ENCODE measurements at regions not wholly inside any gene's neighbourhood (a gene's known extent, or its start where the extent isn't known, plus 50 kb on each side); places are given as distances from the start of the nearest gene placed in this dataset.
"Not testable (repeated sequence)": the region's sequence is repeated elsewhere in the genome, so short reads cannot be mapped to it uniquely, and the experiment has no call there.

DNA sequence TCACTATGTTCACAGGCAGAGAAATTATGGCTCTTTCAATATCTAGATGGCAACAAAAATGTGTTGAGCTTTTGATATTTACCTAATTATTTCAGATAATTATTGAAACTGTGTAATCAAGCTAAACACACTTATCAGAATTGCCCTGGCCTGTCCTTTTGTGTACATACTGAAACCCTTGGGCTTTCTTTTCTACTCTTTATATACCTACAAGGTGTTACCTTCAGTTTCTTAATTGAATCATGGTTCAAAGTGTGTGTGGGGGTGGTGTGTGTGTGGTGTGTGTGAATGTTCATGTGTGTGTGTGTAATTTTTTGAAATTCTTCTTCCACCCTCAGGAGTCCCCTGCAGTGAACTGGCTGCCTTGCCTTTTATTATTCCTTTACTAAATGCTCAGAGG is 506.8 kb upstream of the SOX9 start:
- no peaks in the 10 kb centered on the region for H3K27me3 ChIP-seq (ENCODE audit: control insufficient read depth, insufficient read depth, low read length)
- H3K9ac ChIP-seq (ENCODE audit: low read depth, low read length): no peak overlapping the region
- no peak overlapping the region for H3K27ac ChIP-seq (ENCODE audit: low read depth, low read length)

GRCh38 chr17:71615820-71616219 is 505.0 kb upstream of the SOX9 start:
- H3K4me3 ChIP-seq (ENCODE audit: low read depth, low read length): no peak overlapping the region
- no peaks in the 10 kb centered on the region for H3K36me3 ChIP-seq (ENCODE audit: control insufficient read depth, insufficient read depth, low read length)
- H3K27ac ChIP-seq (ENCODE audit: low read depth, low read length): no peak overlapping the region
- peaks cover 11% of the 10 kb centered on the region for H3K9me3 ChIP-seq (ENCODE audit: control insufficient read depth, insufficient read depth, low read length)
- no peak overlapping the region for H3K9ac ChIP-seq (ENCODE audit: low read depth, low read length)
- H3K4me1 ChIP-seq (ENCODE audit: control insufficient read depth, insufficient read depth, low read length): no peaks in the 10 kb centered on the region
- no peaks in the 10 kb centered on the region for H3K27me3 ChIP-seq (ENCODE audit: control insufficient read depth, insufficient read depth, low read length)

More for the DNA sequence above, 506.8 kb upstream of the SOX9 start:
- no peak overlapping the region for H3K4me3 ChIP-seq (ENCODE audit: low read depth, low read length)
- peaks cover 11% of the 10 kb centered on the region for H3K9me3 ChIP-seq (ENCODE audit: control insufficient read depth, insufficient read depth, low read length)
- no peaks in the 10 kb centered on the region for H3K36me3 ChIP-seq (ENCODE audit: control insufficient read depth, insufficient read depth, low read length)
- H3K4me1 ChIP-seq (ENCODE audit: control insufficient read depth, insufficient read depth, low read length): no peaks in the 10 kb centered on the region

GRCh38 chr17:71617767-71618166 is 503.1 kb upstream of the SOX9 start:
- H3K9me3 ChIP-seq (ENCODE audit: control insufficient read depth, insufficient read depth, low read length): peaks cover 11% of the 10 kb centered on the region
- not testable (repeated sequence) for H3K4me1 ChIP-seq (ENCODE audit: control insufficient read depth, insufficient read depth, low read length); H3K9ac ChIP-seq (ENCODE audit: low read depth, low read length); H3K4me3 ChIP-seq (ENCODE audit: low read depth, low read length); H3K36me3 ChIP-seq (ENCODE audit: control insufficient read depth, insufficient read depth, low read length); H3K27me3 ChIP-seq (ENCODE audit: control insufficient read depth, insufficient read depth, low read length); H3K27ac ChIP-seq (ENCODE audit: low read depth, low read length)

DNA sequence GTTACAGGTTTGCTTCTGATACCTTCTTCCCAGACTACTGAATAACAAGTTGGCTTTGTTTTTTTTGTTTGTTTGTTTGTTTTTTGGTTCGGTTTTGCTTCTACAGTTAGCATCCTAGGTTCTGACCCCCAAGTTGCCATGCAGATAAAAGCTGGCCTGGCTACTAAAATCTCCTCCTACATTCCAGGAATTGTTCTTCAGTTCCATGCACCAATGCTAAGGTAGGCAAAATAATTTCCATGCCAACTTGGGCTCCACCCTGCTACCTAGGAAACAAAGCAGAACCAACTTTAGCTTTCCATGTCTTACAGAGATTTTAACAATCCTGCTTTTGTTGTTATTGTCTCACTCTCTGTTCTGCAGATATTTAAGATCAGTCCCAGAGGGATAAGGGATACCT is 495.5 kb upstream of the SOX9 start:
- no peak overlapping the region for H3K9ac ChIP-seq (ENCODE audit: low read depth, low read length)
- no peaks in the 10 kb centered on the region for H3K27me3 ChIP-seq (ENCODE audit: control insufficient read depth, insufficient read depth, low read length)
- no peaks in the 10 kb centered on the region for H3K9me3 ChIP-seq (ENCODE audit: control insufficient read depth, insufficient read depth, low read length)
- no peaks in the 10 kb centered on the region for H3K4me1 ChIP-seq (ENCODE audit: control insufficient read depth, insufficient read depth, low read length)
- H3K27ac ChIP-seq (ENCODE audit: low read depth, low read length): no peak overlapping the region
- H3K4me3 ChIP-seq (ENCODE audit: low read depth, low read length): no peak overlapping the region
- no peaks in the 10 kb centered on the region for H3K36me3 ChIP-seq (ENCODE audit: control insufficient read depth, insufficient read depth, low read length)

- Histone ChIP-seq H3K9ac (ENCODE audit: low read depth, low read length) (no peak overlapping the region), H3K36me3 (ENCODE audit: control insufficient read depth, insufficient read depth, low read length) (no peaks in the 10 kb centered on the region), H3K9me3 (ENCODE audit: control insufficient read depth, insufficient read depth, low read length) (no peaks in the 10 kb centered on the region), H3K4me1 (ENCODE audit: control insufficient read depth, insufficient read depth, low read length) (no peaks in the 10 kb centered on the region; the same call in 1 of the 2 replicates), H3K4me3 (ENCODE audit: low read depth, low read length) (no peak overlapping the region), H3K27me3 (ENCODE audit: control insufficient read depth, insufficient read depth, low read length) (no peaks in the 10 kb centered on the region), H3K27ac (ENCODE audit: low read depth, low read length) (no peak overlapping the region)
Observed at GRCh38 chr17:71628306-71628705, 492.5 kb upstream of the SOX9 start.

GRCh38 chr17:71631483-71631882 is 489.3 kb upstream of the SOX9 start:
- Histone ChIP-seq H3K9me3 (ENCODE audit: control insufficient read depth, insufficient read depth, low read length) (no peaks in the 10 kb centered on the region), H3K27me3 (ENCODE audit: control insufficient read depth, insufficient read depth, low read length) (no peaks in the 10 kb centered on the region), H3K4me3 (ENCODE audit: low read depth, low read length) (no peak overlapping the region), H3K4me1 (ENCODE audit: control insufficient read depth, insufficient read depth, low read length) (no peaks in the 10 kb centered on the region; the same call in 1 of the 2 replicates), H3K36me3 (ENCODE audit: control insufficient read depth, insufficient read depth, low read length) (no peaks in the 10 kb centered on the region), H3K27ac (ENCODE audit: low read depth, low read length) (no peak overlapping the region), H3K9ac (ENCODE audit: low read depth, low read length) (no peak overlapping the region)

DNA sequence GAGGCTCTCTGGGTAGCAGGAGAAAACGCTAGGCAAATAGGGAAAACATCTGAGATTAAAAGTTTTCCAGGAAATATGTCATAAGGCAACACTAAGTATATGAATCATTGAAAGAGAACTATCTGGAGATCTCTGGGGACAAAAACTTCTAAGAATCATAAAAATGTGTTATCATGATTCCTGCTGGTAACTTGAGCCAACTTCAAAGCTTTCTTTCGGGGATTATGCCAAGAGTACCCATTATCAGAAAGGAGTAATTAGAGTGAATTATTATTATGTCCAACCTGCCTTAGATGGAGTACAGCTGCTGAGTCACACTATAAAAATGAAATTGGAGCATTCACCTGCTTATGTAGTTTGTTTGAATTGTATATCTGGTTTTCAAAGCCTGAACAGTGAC is 488.5 kb upstream of the SOX9 start:
- no peak overlapping the region for H3K27ac ChIP-seq (ENCODE audit: low read depth, low read length)

DNA sequence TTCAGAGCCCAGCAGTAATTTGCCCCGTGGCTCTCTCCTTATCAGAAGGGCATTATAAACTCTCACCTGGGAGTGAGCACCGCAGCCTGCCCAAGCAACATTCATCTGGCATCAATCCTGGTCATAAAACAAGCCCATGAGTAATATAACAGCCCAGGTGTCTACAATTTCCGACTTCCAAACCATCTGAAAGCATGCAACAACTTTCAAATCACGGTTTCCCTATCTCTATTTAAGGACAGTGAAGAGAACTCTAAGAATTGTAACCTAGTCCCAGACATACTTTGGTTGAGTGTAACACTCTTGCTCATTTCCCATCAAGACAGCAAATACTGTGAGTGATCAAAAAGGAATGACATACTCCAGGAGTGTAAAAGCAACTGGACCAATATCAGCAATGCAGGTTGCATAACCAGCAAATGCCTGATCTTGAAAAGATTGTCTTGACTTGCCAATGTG is 487.4 kb upstream of the SOX9 start:
- Histone ChIP-seq H3K4me1 (ENCODE audit: control insufficient read depth, insufficient read depth, low read length) (no peaks in the 10 kb centered on the region; the same call in 1 of the 2 replicates), H3K36me3 (ENCODE audit: control insufficient read depth, insufficient read depth, low read length) (no peaks in the 10 kb centered on the region), H3K9me3 (ENCODE audit: control insufficient read depth, insufficient read depth, low read length) (no peaks in the 10 kb centered on the region), H3K4me3 (ENCODE audit: low read depth, low read length) (no peak overlapping the region), H3K27me3 (ENCODE audit: control insufficient read depth, insufficient read depth, low read length) (no peaks in the 10 kb centered on the region), H3K9ac (ENCODE audit: low read depth, low read length) (no peak overlapping the region), H3K27ac (ENCODE audit: low read depth, low read length) (no peak overlapping the region)

More for the DNA sequence above, 488.5 kb upstream of the SOX9 start:
- Histone ChIP-seq H3K4me1 (ENCODE audit: control insufficient read depth, insufficient read depth, low read length) (no peaks in the 10 kb centered on the region; the same call in 1 of the 2 replicates), H3K4me3 (ENCODE audit: low read depth, low read length) (no peak overlapping the region), H3K36me3 (ENCODE audit: control insufficient read depth, insufficient read depth, low read length) (no peaks in the 10 kb centered on the region), H3K9me3 (ENCODE audit: control insufficient read depth, insufficient read depth, low read length) (no peaks in the 10 kb centered on the region), H3K27me3 (ENCODE audit: control insufficient read depth, insufficient read depth, low read length) (no peaks in the 10 kb centered on the region), H3K9ac (ENCODE audit: low read depth, low read length) (no peak overlapping the region)

DNA sequence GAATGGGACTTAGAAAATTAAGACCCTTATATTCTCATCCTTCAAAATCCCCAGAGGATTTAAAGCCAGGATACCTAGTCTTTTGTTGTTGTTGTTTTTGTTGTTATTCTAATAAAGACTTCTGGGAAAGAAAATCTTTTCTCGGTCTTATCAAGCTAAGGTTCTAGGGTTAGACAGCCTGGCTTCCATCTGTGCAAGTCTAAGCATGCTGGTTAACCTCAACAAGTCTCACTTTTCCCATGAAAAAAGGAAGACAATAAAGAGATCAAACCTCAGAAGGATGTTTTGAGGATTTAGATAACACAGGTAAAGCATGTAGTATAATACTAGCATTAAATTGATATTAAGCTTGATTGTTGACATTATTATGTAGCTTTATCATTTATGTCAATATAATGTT is 486.4 kb upstream of the SOX9 start:
- Histone ChIP-seq H3K9ac (ENCODE audit: low read depth, low read length) (no peak overlapping the region), H3K27ac (ENCODE audit: low read depth, low read length) (no peak overlapping the region), H3K27me3 (ENCODE audit: control insufficient read depth, insufficient read depth, low read length) (no peaks in the 10 kb centered on the region), H3K36me3 (ENCODE audit: control insufficient read depth, insufficient read depth, low read length) (no peaks in the 10 kb centered on the region), H3K9me3 (ENCODE audit: control insufficient read depth, insufficient read depth, low read length) (no peaks in the 10 kb centered on the region), H3K4me1 (ENCODE audit: control insufficient read depth, insufficient read depth, low read length) (no peaks in the 10 kb centered on the region; the same call in 1 of the 2 replicates), H3K4me3 (ENCODE audit: low read depth, low read length) (no peak overlapping the region)

- Histone ChIP-seq H3K4me1 (ENCODE audit: control insufficient read depth, insufficient read depth, low read length) (no peaks in the 10 kb centered on the region; the same call in 1 of the 2 replicates), H3K27ac (ENCODE audit: low read depth, low read length) (no peak overlapping the region)
Observed at GRCh38 chr17:71635187-71635586, 485.6 kb upstream of the SOX9 start.

DNA sequence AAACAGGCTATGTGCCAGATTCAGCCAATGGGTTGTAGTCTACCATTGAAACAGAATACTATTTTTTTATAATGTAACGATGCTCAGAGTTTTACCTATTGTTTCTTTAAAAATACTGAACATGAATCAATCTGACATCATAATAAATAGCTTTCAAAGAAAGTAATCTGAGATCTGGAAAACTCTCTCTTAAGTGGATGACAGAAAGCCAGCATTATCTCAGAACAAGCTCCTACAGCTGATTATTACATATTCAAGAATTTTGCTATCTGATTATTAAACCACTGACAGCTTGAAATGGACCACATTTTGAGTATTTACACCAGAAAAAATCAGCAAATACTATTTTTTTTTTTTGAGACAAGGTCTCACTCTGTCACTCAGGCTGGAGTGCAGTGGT is 484.2 kb upstream of the SOX9 start:
- Histone ChIP-seq H3K9ac (ENCODE audit: low read depth, low read length) (no peak overlapping the region), H3K27ac (ENCODE audit: low read depth, low read length) (no peak overlapping the region), H3K36me3 (ENCODE audit: control insufficient read depth, insufficient read depth, low read length) (no peaks in the 10 kb centered on the region), H3K4me1 (ENCODE audit: control insufficient read depth, insufficient read depth, low read length) (no peaks in the 10 kb centered on the region), H3K4me3 (ENCODE audit: low read depth, low read length) (no peak overlapping the region), H3K27me3 (ENCODE audit: control insufficient read depth, insufficient read depth, low read length) (no peaks in the 10 kb centered on the region), H3K9me3 (ENCODE audit: control insufficient read depth, insufficient read depth, low read length) (no peaks in the 10 kb centered on the region)

More at GRCh38 chr17:71635187-71635586, 485.6 kb upstream of the SOX9 start:
- Histone ChIP-seq H3K36me3 (ENCODE audit: control insufficient read depth, insufficient read depth, low read length) (no peaks in the 10 kb centered on the region), H3K9me3 (ENCODE audit: control insufficient read depth, insufficient read depth, low read length) (no peaks in the 10 kb centered on the region), H3K4me3 (ENCODE audit: low read depth, low read length) (no peak overlapping the region), H3K27me3 (ENCODE audit: control insufficient read depth, insufficient read depth, low read length) (no peaks in the 10 kb centered on the region), H3K9ac (ENCODE audit: low read depth, low read length) (no peak overlapping the region)

DNA sequence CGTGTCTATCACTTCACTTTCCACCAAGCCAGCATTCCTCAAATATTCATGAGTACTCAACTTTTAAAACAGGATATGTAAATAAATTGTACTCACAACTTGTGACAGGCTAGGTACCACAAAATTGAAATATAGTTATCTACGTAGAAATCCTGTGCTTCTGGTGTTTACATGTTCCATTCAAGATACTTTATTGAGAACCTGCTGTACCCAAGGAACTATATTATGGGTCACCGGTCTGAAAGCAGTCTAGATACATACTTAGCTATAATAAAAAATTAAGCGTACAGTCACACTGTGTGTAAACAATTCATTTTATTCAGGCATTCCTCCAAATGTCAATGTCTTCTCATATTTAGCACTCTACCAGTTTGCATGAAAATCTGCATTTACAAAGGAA is 482.2 kb upstream of the SOX9 start:
- Histone ChIP-seq H3K4me1 (ENCODE audit: control insufficient read depth, insufficient read depth, low read length) (no peaks in the 10 kb centered on the region), H3K27ac (ENCODE audit: low read depth, low read length) (no peak overlapping the region), H3K9me3 (ENCODE audit: control insufficient read depth, insufficient read depth, low read length) (no peaks in the 10 kb centered on the region)

More for the DNA sequence above, 482.2 kb upstream of the SOX9 start:
- Histone ChIP-seq H3K4me3 (ENCODE audit: low read depth, low read length) (no peak overlapping the region), H3K9ac (ENCODE audit: low read depth, low read length) (no peak overlapping the region), H3K36me3 (ENCODE audit: control insufficient read depth, insufficient read depth, low read length) (no peaks in the 10 kb centered on the region), H3K27me3 (ENCODE audit: control insufficient read depth, insufficient read depth, low read length) (no peaks in the 10 kb centered on the region)

Data from HUES48 (cell line).